ENCODE measurements at regions not wholly inside any gene's neighbourhood (a gene's known extent, or its start where the extent isn't known, plus 50 kb on each side); places are given as distances from the start of the nearest gene placed in this dataset.

GRCh38 chr3:144344925-144345548 lies 373.4 kb downstream of the DIPK2A start:
- Histone ChIP-seq H4K20me1 (ENCODE audit: insufficient read depth) (no peaks in the 10 kb centered on the region), H3K27ac (ENCODE audit: low read length) (no peak overlapping the region), H3K9ac (ENCODE audit: low read length) (no peak overlapping the region), H2AFZ (ENCODE audit: low read depth, low read length) (no peak overlapping the region), H3K79me2 (replicated peaks; ENCODE audit: insufficient read depth, low read length) (no peaks in the 10 kb centered on the region), H3K27me3 (ENCODE audit: insufficient read depth, low read depth, low read length) (no peaks in the 10 kb centered on the region), H3K4me2 (ENCODE audit: low read length) (no peak overlapping the region), H3K36me3 (ENCODE audit: insufficient read depth, low read length) (no peaks in the 10 kb centered on the region), H3F3A (ENCODE audit: insufficient read depth, low read length, poor library complexity, severe bottlenecking) (no peaks in the 10 kb centered on the region), H3K9me3 (ENCODE audit: low read length) (no peaks in the 10 kb centered on the region), H3K4me3 (ENCODE audit: low read length) (no peak overlapping the region), H3K9me2 (ENCODE audit: insufficient read depth, low read length) (no peaks in the 10 kb centered on the region)
- no peak for TF ChIP-seq RAD21 (conservative IDR thresholded peaks at IDR 0.05)
- no peak for TF ChIP-seq EP300 (conservative IDR thresholded peaks at IDR 0.05; ENCODE audit: poor library complexity, severe bottlenecking)
- TF ChIP-seq POLR2AphosphoS5 (IDR thresholded peaks at IDR 0.05), result no peak
- no peak for TF ChIP-seq CTCF (IDR thresholded peaks at IDR 0.05; ENCODE audit: poor library complexity, severe bottlenecking)
- no peak for TF ChIP-seq TAF1 (IDR thresholded peaks at IDR 0.05; ENCODE audit: low read depth)
- no peak for TF ChIP-seq MXI1 (conservative IDR thresholded peaks at IDR 0.05; ENCODE audit: poor library complexity, severe bottlenecking)
- no peak for TF ChIP-seq EZH2 (IDR thresholded peaks at IDR 0.05; ENCODE audit: borderline replicate concordance, insufficient read depth, low read length, poor library complexity, severe bottlenecking)
- TF ChIP-seq SMC3 (conservative IDR thresholded peaks at IDR 0.05; ENCODE audit: poor library complexity), result no peak
- no peak for TF ChIP-seq REST (IDR thresholded peaks at IDR 0.05; ENCODE audit: borderline replicate concordance)

- Histone ChIP-seq H2AFZ (ENCODE audit: low read depth, low read length) (no peak overlapping the region), H3K9me3 (ENCODE audit: low read length) (no peaks in the 10 kb centered on the region), H3K9ac (ENCODE audit: low read length) (no peak overlapping the region), H3K9me2 (ENCODE audit: insufficient read depth, low read length) (no peaks in the 10 kb centered on the region), H3K27ac (ENCODE audit: low read length) (no peak overlapping the region), H3K4me3 (ENCODE audit: low read length) (no peak overlapping the region), H3K79me2 (replicated peaks; ENCODE audit: insufficient read depth, low read length) (no peaks in the 10 kb centered on the region), H3K36me3 (ENCODE audit: insufficient read depth, low read length) (no peaks in the 10 kb centered on the region), H3K4me2 (ENCODE audit: low read length) (no peak overlapping the region), H4K20me1 (ENCODE audit: insufficient read depth) (no peaks in the 10 kb centered on the region), H3K27me3 (ENCODE audit: insufficient read depth, low read depth, low read length) (no peaks in the 10 kb centered on the region), H3F3A (ENCODE audit: insufficient read depth, low read length, poor library complexity, severe bottlenecking) (no peaks in the 10 kb centered on the region)
- TF ChIP-seq RAD21 (conservative IDR thresholded peaks at IDR 0.05), result no peak
- no peak for TF ChIP-seq MXI1 (conservative IDR thresholded peaks at IDR 0.05; ENCODE audit: poor library complexity, severe bottlenecking)
- TF ChIP-seq EZH2 (IDR thresholded peaks at IDR 0.05; ENCODE audit: borderline replicate concordance, insufficient read depth, low read length, poor library complexity, severe bottlenecking), result no peak
- no peak for TF ChIP-seq SMC3 (conservative IDR thresholded peaks at IDR 0.05; ENCODE audit: poor library complexity)
- no peak for TF ChIP-seq REST (IDR thresholded peaks at IDR 0.05; ENCODE audit: borderline replicate concordance)
- no peak for TF ChIP-seq EP300 (conservative IDR thresholded peaks at IDR 0.05; ENCODE audit: poor library complexity, severe bottlenecking)
- TF ChIP-seq POLR2AphosphoS5 (IDR thresholded peaks at IDR 0.05), result no peak
- TF ChIP-seq CTCF (IDR thresholded peaks at IDR 0.05; ENCODE audit: poor library complexity, severe bottlenecking), result no peak
- TF ChIP-seq TAF1 (IDR thresholded peaks at IDR 0.05; ENCODE audit: low read depth), result no peak
Measured at GRCh38 chr3:144350125-144350524, 378.5 kb downstream of the DIPK2A start.
